ENCODE measurements at regions not wholly inside any gene's neighbourhood (a gene's known extent, or its start where the extent isn't known, plus 50 kb on each side); places are given as distances from the start of the nearest gene placed in this dataset.

DNA sequence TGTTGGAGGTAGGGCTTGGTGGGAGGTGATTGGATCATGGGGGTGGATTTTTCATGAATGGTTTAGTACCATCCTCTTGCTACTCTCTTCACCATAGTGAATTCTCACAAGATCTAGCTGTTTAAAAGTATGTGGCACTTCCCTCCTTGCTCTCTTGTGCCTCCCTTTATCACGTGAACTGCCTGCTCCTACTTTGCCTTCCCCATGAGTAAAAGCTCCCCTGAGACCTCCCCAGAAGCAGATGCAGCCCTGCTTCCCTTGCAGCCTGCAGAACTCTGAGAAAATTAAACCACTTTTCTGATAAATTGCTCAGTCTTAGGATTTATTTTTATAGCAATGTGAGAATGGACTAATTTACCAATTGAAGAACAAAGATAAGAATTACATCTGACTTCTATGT is 223.1 kb downstream of the RNF144A start:
- Histone ChIP-seq H3K4me2 (replicated peaks; ENCODE audit: extremely low read depth, low read length, poor library complexity, severe bottlenecking) (no peak overlapping the region), H3K27ac (ENCODE audit: low read depth in 1 of 2, low read length in 2 of 2) (no peak overlapping the region), H4K20me1 (ENCODE audit: insufficient read depth, low read length) (no peaks in the 10 kb centered on the region), H3K4me1 (ENCODE audit: control insufficient read depth in 1 of 2, insufficient read depth in 2 of 2, low read length in 2 of 2) (no peaks in the 10 kb centered on the region), H3K36me3 (replicated peaks in 1 of 2; ENCODE audit: control insufficient read depth in 1 of 2, insufficient read depth in 2 of 2, low read length in 2 of 2) (no peaks in the 10 kb centered on the region), H3K79me2 (ENCODE audit: insufficient read depth, low read length) (no peaks in the 10 kb centered on the region), H3K9ac (ENCODE audit: insufficient read depth, low read length, poor library complexity, severe bottlenecking) (no peak overlapping the region), H3K9me3 (replicated peaks in 1 of 2; ENCODE audit: control insufficient read depth in 1 of 2, insufficient read depth in 1 of 2, low read length in 2 of 2) (peaks cover 0 to 3% of the 10 kb centered on the region in 2 donors), H3K4me3 (replicated peaks in 1 of 3; ENCODE audit: low read depth in 2 of 3, low read length in 3 of 3) (no peak overlapping the region), H2AFZ (ENCODE audit: insufficient read depth, low read depth, low read length, poor library complexity, severe bottlenecking) (no peak overlapping the region), H3K27me3 (ENCODE audit: control insufficient read depth in 2 of 2, insufficient read depth in 2 of 2, low read length in 2 of 2) (no peaks in the 10 kb centered on the region)
- 75% methylated on average over 1 of the region's 1 CpG for WGBS (ENCODE audit: insufficient coverage)
- Mint-ChIP-seq H3K4me1 (no peaks in the 10 kb centered on the region), H3K27me3 (ENCODE audit: low read depth in 3 of 3) (peaks cover 0 to 2% (median 0%) of the 10 kb centered on the region in 3 donors), H3K27ac (no peak overlapping the region), H3K4me3 (no peak overlapping the region), H3K36me3 (no peaks in the 10 kb centered on the region), H3K9me3 (peaks cover 0 to 23% (median 11%) of the 10 kb centered on the region in 7 donors)
- no peak for DNase-seq
- intact Hi-C loops (cut with micrococcal nuclease), result no loop called here
- no peak for TF ChIP-seq CTCF (IDR thresholded peaks at IDR 0.05)

DNA sequence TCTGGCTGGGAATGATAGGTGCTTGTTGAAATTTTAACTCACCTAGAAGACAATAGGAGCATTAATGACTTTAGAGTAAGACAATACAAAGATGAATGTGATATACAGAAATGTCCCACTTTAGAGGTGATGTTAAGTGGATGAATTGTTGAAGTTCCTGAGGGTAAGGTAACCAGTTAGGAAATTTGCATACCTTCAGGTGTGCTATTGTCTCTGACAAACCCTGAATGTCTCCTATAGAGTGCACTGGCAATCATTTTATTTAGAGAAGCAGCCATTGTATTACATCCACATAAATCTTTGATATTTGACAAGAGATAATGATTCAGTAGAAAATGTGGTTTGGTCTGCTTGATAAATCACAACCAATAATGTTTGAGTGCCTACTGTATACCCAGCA is 228.5 kb downstream of the RNF144A start:
- Histone ChIP-seq H3K36me3 (replicated peaks in 1 of 2; ENCODE audit: control insufficient read depth in 1 of 2, insufficient read depth in 2 of 2, low read length in 2 of 2) (no peaks in the 10 kb centered on the region), H3K4me1 (ENCODE audit: control insufficient read depth in 1 of 2, insufficient read depth in 2 of 2, low read length in 2 of 2) (no peaks in the 10 kb centered on the region), H3K9me3 (replicated peaks in 1 of 2; ENCODE audit: control insufficient read depth in 1 of 2, insufficient read depth in 1 of 2, low read length in 2 of 2) (peaks cover 0 to 3% of the 10 kb centered on the region in 2 donors), H3K4me3 (replicated peaks in 1 of 3; ENCODE audit: low read depth in 2 of 3, low read length in 3 of 3) (no peak overlapping the region), H3K27ac (ENCODE audit: low read depth in 1 of 2, low read length in 2 of 2) (no peak overlapping the region), H3K4me2 (replicated peaks; ENCODE audit: extremely low read depth, low read length, poor library complexity, severe bottlenecking) (no peak overlapping the region), H3K9ac (ENCODE audit: insufficient read depth, low read length, poor library complexity, severe bottlenecking) (no peak overlapping the region), H3K79me2 (ENCODE audit: insufficient read depth, low read length) (no peaks in the 10 kb centered on the region), H3K27me3 (ENCODE audit: control insufficient read depth in 2 of 2, insufficient read depth in 2 of 2, low read length in 2 of 2) (no peaks in the 10 kb centered on the region), H2AFZ (ENCODE audit: insufficient read depth, low read depth, low read length, poor library complexity, severe bottlenecking) (no peak overlapping the region), H4K20me1 (ENCODE audit: insufficient read depth, low read length) (no peaks in the 10 kb centered on the region)
- no peak for DNase-seq
- Mint-ChIP-seq H3K36me3 (no peaks in the 10 kb centered on the region), H3K27ac (no peak overlapping the region), H3K4me1 (no peaks in the 10 kb centered on the region), H3K27me3 (ENCODE audit: low read depth in 3 of 3) (no peaks in the 10 kb centered on the region), H3K9me3 (peaks cover 3 to 18% (median 7%) of the 10 kb centered on the region in 7 donors), H3K4me3 (no peak overlapping the region)
- no peak for TF ChIP-seq CTCF (IDR thresholded peaks at IDR 0.05)
- intact Hi-C loops (cut with micrococcal nuclease), result no loop called here

Measured in CD14-positive monocyte (primary cell).